ENCODE measurements at regions not wholly inside any gene's neighbourhood (a gene's known extent, or its start where the extent isn't known, plus 50 kb on each side); places are given as distances from the start of the nearest gene placed in this dataset.

GRCh38 chr3:74263031-74263430 lies 351.4 kb downstream of the CNTN3 start:
- Histone ChIP-seq H4K20me1 (ENCODE audit: control insufficient read depth, insufficient read depth, insufficient read length) (no peaks in the 10 kb centered on the region), H3K79me1 (ENCODE audit: insufficient read depth, low read depth, low read length, poor library complexity, severe bottlenecking) (no peaks in the 10 kb centered on the region), H4K91ac (ENCODE audit: insufficient read length, low read depth, low read length) (no peak overlapping the region), H3K4me1 (ENCODE audit: insufficient read depth, low read length) (no peaks in the 10 kb centered on the region), H3K27me3 (ENCODE audit: insufficient read depth, low read length) (no peaks in the 10 kb centered on the region), H3K27ac (ENCODE audit: insufficient read length, low read depth, low read length) (no peak overlapping the region), H3K23me2 (ENCODE audit: insufficient read length, low read depth, low read length, poor library complexity, severe bottlenecking) (no peaks in the 10 kb centered on the region), H3K9me3 (ENCODE audit: control insufficient read depth, low read depth, low read length) (no peaks in the 10 kb centered on the region), H3K23ac (ENCODE audit: insufficient read length, low read depth, low read length) (no peak overlapping the region), H3K9ac (ENCODE audit: extremely low read depth, insufficient read length, low read length) (no peak overlapping the region), H3K4ac (ENCODE audit: low read depth, low read length) (no peak overlapping the region), H2AK5ac (ENCODE audit: insufficient read length, low read length) (no peak overlapping the region), H4K5ac (ENCODE audit: insufficient read length, low read depth, low read length) (no peak overlapping the region), H2BK5ac (ENCODE audit: insufficient read length, low read length) (no peak overlapping the region), H2BK20ac (ENCODE audit: low read depth, low read length, poor library complexity, severe bottlenecking) (no peak overlapping the region), H3K18ac (ENCODE audit: insufficient read length, low read depth, low read length) (no peak overlapping the region), H2AFZ (ENCODE audit: low read length) (no peak overlapping the region), H2BK12ac (ENCODE audit: insufficient read length, low read depth, low read length) (no peak overlapping the region), H4K8ac (replicated peaks; ENCODE audit: insufficient read length, low read depth, low read length) (no peak overlapping the region), H3K79me2 (ENCODE audit: insufficient read depth, low read length) (no peaks in the 10 kb centered on the region), H3K4me2 (ENCODE audit: insufficient read depth, insufficient read length, low read length) (no peak overlapping the region), H3K56ac (ENCODE audit: insufficient read length, low read depth, low read length) (no peak overlapping the region), H3T11ph (ENCODE audit: low read length) (no peak overlapping the region), H2BK15ac (ENCODE audit: low read depth, low read length) (no peak overlapping the region), H3K14ac (ENCODE audit: insufficient read depth, low read length) (no peak overlapping the region), H2BK120ac (ENCODE audit: low read depth, low read length, poor library complexity, severe bottlenecking) (no peak overlapping the region)
- Mint-ChIP-seq H3K4me1 (peaks cover 0 to 2% of the 10 kb centered on the region in 2 experiments; a peak in 1 of 4 replicates), H3K36me3 (ENCODE audit: insufficient read depth in 1 of 3, low read depth in 3 of 3) (no peaks in the 10 kb centered on the region), H3K27me3 (ENCODE audit: low read depth) (no peaks in the 10 kb centered on the region), H3K4me3 (no peak overlapping the region), H3K9me3 (no peaks in the 10 kb centered on the region), H3K27ac (no peak overlapping the region)
- no peak for DNase-seq
- no CpG with 5 or more reads among the region's 1 CpG for WGBS (ENCODE audit: extremely low coverage, insufficient read length, low lambda C conversion rate)
- TF ChIP-seq CTCF (conservative IDR thresholded peaks at IDR 0.05) = no peak

All from H9 (cell line).